ENCODE measurements at regions not wholly inside any gene's neighbourhood (a gene's known extent, or its start where the extent isn't known, plus 50 kb on each side); places are given as distances from the start of the nearest gene placed in this dataset.

DNA sequence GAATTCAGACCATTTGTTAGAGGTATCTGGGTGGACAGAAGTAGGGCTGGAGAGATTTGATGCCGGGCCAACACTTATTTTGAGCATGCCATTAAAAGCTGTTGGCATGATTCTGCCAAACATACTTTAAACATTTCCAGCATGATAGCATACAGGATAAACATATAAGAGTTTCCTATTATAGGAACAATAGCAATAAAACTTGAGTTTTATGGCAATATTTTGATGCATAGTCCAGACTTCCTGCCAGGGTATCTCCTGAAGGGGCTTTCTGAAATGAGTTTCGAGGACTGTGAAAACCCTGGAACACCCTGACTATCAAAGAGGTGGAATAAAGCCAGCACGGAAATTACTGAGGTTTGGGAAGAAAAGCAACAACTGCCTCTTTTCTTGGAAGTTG lies 1398.0 kb upstream of the NXPH2 start:
- Mint-ChIP-seq H3K4me3 (no peak overlapping the region), H3K36me3 (no peaks in the 10 kb centered on the region), H3K4me1 (no peaks in the 10 kb centered on the region), H3K27ac (no peak overlapping the region), H3K27me3 (no peaks in the 10 kb centered on the region), H3K9me3 (peaks cover 13% of the 10 kb centered on the region)
- no peak for ATAC-seq

DNA sequence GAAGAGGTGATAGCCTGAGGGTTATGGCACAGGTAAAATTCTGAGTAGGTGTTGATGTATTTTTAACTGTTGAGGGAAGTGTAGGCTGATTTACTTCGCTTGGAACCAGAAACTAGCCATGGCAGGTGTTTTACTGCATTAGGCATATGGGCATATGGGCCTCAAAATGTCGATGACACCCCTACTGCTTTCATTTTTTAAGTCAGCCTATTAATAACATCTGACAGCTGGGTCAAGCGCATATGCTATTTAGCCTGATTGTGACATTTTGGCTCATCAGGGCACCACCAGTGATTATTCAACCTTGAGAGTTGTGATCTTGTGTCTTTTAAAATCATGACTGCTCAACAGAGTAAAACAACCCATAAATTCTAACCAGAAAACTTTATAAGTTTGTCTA lies 1396.9 kb upstream of the NXPH2 start:
- Mint-ChIP-seq H3K4me3 (no peak overlapping the region), H3K4me1 (no peaks in the 10 kb centered on the region), H3K27ac (no peak overlapping the region), H3K9me3 (peaks cover 10% of the 10 kb centered on the region), H3K36me3 (no peaks in the 10 kb centered on the region), H3K27me3 (no peaks in the 10 kb centered on the region)
- ATAC-seq, result no peak

DNA sequence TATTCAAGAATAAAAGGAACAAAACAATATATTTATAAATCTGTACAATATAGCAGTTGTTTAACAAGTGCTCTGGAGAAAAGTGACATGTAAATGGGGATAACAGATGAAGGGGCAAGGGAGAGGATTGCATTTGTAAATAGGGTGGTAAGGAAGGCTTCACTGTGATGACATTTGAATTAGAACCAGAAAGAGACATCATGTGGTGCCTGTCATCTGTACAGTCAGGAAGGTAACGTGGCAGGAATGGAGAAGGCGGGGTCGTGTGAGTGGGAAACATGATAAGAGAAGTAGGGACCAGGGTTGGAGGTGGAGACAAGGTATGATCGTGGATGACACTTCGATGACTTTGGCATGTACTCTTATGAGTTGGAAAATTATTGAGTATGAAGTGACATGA lies 1393.6 kb upstream of the NXPH2 start:
- no peaks in the 10 kb centered on the region for H3K4me1 Mint-ChIP-seq
- no peak overlapping the region for H3K4me3 Mint-ChIP-seq
- peaks cover 13% of the 10 kb centered on the region for H3K9me3 Mint-ChIP-seq
- H3K27me3 Mint-ChIP-seq, result no peaks in the 10 kb centered on the region
- H3K27ac Mint-ChIP-seq, result no peak overlapping the region
- ATAC-seq, result no peak
- no peaks in the 10 kb centered on the region for H3K36me3 Mint-ChIP-seq

DNA sequence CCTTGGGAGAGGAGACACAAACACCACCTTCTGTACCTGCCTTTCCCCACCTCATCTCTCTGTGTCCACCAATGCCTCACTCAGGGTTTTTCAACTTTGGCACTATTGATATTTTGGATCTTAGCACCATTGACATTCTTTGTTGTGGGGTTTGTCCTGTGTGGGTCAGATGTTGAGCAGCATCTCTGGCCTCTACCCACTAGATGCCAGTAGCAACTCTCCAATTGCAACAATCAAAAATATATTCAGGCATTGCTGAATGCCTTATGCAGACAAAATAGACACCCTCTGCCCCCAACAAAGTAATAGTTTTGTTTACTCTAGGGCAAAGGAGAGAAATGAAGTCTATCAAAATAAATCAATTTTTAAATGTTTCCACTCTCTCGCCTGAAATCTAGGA lies 1384.3 kb upstream of the NXPH2 start:
- no peak for ATAC-seq
- no peak overlapping the region for H3K27ac Mint-ChIP-seq
- H3K27me3 Mint-ChIP-seq, result no peaks in the 10 kb centered on the region
- no peak overlapping the region for H3K4me3 Mint-ChIP-seq
- no peaks in the 10 kb centered on the region for H3K36me3 Mint-ChIP-seq
- no peaks in the 10 kb centered on the region for H3K4me1 Mint-ChIP-seq
- H3K9me3 Mint-ChIP-seq, result peaks cover 15% of the 10 kb centered on the region

DNA sequence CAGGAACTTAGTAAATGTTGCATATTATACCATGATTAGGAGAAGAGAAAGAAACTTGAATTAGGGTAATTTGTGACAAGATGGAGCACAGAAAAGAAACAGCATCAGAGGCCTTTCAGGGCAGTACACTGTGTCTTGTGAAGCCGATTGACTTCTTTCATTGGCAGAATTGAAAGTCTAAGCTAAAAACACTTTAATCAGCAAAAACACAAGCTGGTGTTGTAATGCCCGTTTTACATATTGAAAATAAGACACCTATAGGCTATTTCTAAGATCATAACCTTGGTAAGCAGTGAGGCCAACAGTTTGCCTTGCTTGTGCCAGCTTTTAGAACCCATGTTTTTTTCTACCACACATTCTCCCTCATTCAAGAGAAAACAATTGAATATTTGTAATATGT lies 1378.1 kb upstream of the NXPH2 start:
- Mint-ChIP-seq H3K4me1 (no peaks in the 10 kb centered on the region), H3K36me3 (no peaks in the 10 kb centered on the region), H3K27ac (no peak overlapping the region), H3K4me3 (no peak overlapping the region), H3K9me3 (peaks cover 9% of the 10 kb centered on the region), H3K27me3 (no peaks in the 10 kb centered on the region)
- no peak for ATAC-seq

DNA sequence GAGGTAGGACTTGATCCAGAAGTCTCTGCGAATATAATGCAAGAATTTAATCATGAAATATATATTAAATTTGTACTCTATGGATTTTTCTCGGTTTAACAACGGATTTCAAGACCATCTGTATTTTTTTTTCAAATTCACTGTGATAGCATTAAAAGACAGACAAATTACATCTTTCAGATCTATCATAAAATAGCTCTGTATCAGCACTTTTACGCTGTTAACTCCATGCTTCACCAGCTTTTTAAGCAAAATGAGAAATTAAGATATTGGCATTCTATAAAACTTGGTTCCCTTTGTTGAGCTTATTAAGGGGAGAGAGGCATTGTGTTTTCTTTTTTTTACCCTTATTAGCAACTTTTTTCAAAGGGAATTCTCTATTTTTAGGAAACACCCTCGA lies 1377.6 kb upstream of the NXPH2 start:
- ATAC-seq, result no peak
- Mint-ChIP-seq H3K4me3 (no peak overlapping the region), H3K4me1 (no peaks in the 10 kb centered on the region), H3K27me3 (no peaks in the 10 kb centered on the region), H3K36me3 (no peaks in the 10 kb centered on the region), H3K9me3 (peaks cover 12% of the 10 kb centered on the region), H3K27ac (no peak overlapping the region)

DNA sequence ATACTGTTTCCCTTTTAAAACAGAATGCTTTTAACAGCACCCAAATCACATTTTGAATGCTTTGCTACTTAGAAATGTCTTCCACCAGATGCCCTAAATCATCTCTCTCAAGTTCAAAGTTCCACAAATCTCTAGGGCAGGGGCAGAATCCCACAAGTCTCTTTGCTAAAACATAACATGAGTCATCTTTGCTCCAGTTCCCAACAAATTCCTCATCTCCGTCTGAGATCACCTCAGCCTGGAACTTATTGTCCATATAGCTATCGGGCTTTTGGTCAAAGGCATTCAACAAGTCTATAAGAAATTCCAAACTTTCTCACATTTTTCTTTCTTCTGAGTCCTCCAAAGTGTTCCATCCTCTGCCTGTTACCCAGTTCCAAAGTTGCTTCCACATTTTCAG lies 1374.5 kb upstream of the NXPH2 start:
- peaks cover 5% of the 10 kb centered on the region for H3K9me3 Mint-ChIP-seq
- H3K27ac Mint-ChIP-seq, result no peak overlapping the region
- H3K27me3 Mint-ChIP-seq, result no peaks in the 10 kb centered on the region
- no peak overlapping the region for H3K4me3 Mint-ChIP-seq
- no peaks in the 10 kb centered on the region for H3K4me1 Mint-ChIP-seq
- ATAC-seq, result no peak
- H3K36me3 Mint-ChIP-seq, result no peaks in the 10 kb centered on the region

DNA sequence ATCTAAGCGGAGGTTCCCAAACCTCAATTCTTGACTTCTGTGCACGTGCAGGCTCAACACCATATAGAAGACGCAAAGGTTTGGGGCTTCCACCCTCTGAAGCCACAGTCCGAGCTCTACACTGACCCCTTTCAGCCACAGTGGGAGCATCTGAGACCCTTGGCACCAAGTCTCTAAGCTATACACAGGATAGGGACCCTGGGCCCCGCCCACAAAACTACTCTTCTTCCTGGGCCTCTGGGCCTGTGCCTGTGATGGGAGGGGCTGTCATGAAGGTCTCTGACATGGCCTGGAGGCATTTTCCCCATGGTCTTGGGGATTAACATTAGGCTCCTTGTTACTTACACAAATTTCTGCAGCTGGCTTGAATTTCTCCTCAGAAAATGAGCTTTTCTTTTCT lies 1374.1 kb upstream of the NXPH2 start:
- H3K4me3 Mint-ChIP-seq, result no peak overlapping the region
- no peak for ATAC-seq
- no peaks in the 10 kb centered on the region for H3K27me3 Mint-ChIP-seq

DNA sequence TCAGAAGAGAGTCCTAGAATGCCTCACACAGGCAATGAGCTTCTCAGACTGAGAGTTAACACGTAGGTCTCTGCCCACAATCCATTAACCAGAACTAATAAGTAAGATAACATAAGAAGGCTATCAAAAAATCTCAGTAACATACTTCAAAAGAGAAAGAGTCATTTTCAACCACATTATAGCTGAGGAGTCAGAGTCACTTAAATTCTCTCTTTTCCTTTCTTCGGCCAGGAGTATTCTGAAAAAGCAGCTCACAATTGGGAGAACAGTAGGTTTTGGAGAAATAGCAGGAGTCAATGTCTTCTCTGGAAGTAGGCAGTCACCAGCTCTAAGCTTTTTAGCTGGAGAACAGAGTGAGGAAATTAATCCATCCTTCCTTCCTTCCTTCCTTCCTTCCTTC lies 1364.4 kb upstream of the NXPH2 start:
- ATAC-seq, result no peak
- no peak overlapping the region for H3K4me3 Mint-ChIP-seq
- no peaks in the 10 kb centered on the region for H3K27me3 Mint-ChIP-seq
- no peak overlapping the region for H3K27ac Mint-ChIP-seq
- H3K36me3 Mint-ChIP-seq, result no peaks in the 10 kb centered on the region
- peaks cover 7% of the 10 kb centered on the region for H3K9me3 Mint-ChIP-seq
- no peaks in the 10 kb centered on the region for H3K4me1 Mint-ChIP-seq

More for the DNA sequence above, 1374.1 kb upstream of the NXPH2 start:
- Mint-ChIP-seq H3K4me1 (no peaks in the 10 kb centered on the region), H3K9me3 (peaks cover 5% of the 10 kb centered on the region), H3K36me3 (no peaks in the 10 kb centered on the region), H3K27ac (no peak overlapping the region)

DNA sequence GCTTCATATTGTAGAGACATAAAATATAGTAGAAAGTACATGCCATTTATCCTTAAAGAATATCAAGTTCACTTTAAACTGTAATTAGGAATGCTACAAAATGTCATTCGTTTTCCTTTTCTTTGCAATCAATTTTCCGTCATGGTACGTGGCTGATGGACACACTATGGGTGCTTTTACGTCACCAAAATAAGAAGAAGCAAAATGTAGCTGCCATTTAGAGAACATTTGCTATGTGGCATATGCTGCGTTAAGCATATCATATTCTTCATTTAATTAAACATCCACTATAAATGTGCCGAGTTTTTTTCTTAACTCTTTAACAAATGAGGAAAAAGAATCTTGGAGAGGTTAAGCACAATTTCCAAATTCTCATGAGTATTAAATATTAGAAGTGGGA lies 1358.5 kb upstream of the NXPH2 start:
- ATAC-seq, result no peak
- H3K27me3 Mint-ChIP-seq, result no peaks in the 10 kb centered on the region
- no peak overlapping the region for H3K4me3 Mint-ChIP-seq
- peaks cover 7% of the 10 kb centered on the region for H3K9me3 Mint-ChIP-seq
- H3K36me3 Mint-ChIP-seq, result no peaks in the 10 kb centered on the region
- H3K4me1 Mint-ChIP-seq, result no peaks in the 10 kb centered on the region
- H3K27ac Mint-ChIP-seq, result no peak overlapping the region

DNA sequence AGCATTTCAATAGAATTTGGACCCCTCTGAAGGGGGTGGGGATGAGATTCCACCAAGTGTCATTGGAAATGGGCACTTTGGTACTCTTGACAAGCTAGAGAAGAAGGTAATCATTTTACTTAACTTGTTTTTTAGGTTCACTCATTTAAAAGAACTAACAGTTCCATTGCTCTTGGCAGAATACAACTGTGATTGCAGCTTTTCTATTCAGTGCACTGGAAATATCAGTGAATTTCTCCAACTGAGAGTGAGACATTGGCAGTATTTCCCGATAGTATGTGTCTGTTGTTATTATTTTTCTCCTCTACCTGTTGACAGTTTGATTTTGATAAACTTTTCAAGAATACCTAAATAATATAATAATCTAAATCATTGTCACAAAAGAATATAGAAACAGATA lies 1356.7 kb upstream of the NXPH2 start:
- Mint-ChIP-seq H3K27ac (no peak overlapping the region), H3K27me3 (no peaks in the 10 kb centered on the region), H3K4me1 (no peaks in the 10 kb centered on the region), H3K4me3 (no peak overlapping the region), H3K36me3 (no peaks in the 10 kb centered on the region), H3K9me3 (peaks cover 7% of the 10 kb centered on the region)
- no peak for ATAC-seq

DNA sequence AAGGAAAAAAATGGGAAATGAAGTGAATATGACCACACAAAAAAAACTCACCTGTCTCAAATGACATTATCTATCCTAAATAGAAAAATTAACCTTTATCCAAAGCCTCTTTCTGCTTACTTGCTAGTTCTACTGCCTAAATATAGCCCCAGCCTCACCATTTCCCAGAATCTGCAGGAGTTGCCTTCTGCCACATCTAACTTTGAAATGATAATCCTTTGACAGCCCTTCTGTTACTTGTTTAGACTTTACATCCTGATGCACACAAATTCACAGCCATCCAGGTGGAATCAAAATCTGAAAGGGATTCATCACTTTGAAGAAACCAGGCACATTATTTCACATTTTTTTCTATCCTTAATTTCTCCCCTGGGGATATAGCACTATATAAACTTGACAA lies 1356.2 kb upstream of the NXPH2 start:
- H3K36me3 Mint-ChIP-seq, result no peaks in the 10 kb centered on the region
- no peaks in the 10 kb centered on the region for H3K27me3 Mint-ChIP-seq
- H3K27ac Mint-ChIP-seq, result no peak overlapping the region
- no peaks in the 10 kb centered on the region for H3K4me1 Mint-ChIP-seq
- peaks cover 7% of the 10 kb centered on the region for H3K9me3 Mint-ChIP-seq
- H3K4me3 Mint-ChIP-seq, result no peak overlapping the region
- no peak for ATAC-seq

DNA sequence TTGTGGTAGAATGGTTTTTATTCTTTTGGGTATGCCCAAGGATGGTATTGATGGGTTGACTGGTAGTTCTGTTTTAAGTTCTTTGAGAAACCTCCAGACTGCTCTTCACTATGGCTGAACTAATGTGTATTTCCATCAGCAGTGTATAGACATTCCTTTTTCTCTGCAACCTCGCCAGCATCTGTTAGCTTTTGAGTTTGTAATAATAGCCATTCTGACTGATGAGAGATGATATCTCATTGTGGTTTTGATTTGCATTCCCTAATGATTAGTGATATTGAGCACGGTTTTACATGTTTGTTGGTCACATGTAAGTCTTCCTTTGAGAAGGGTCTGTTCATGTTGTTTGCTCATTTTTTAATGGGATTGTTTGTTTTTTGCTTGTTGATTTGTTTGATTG lies 1348.7 kb upstream of the NXPH2 start:
- H3K4me3 Mint-ChIP-seq, result no peak overlapping the region
- H3K4me1 Mint-ChIP-seq, result no peaks in the 10 kb centered on the region
- peaks cover 5% of the 10 kb centered on the region for H3K9me3 Mint-ChIP-seq
- no peak for ATAC-seq
- H3K27ac Mint-ChIP-seq, result no peak overlapping the region
- H3K27me3 Mint-ChIP-seq, result no peaks in the 10 kb centered on the region
- no peaks in the 10 kb centered on the region for H3K36me3 Mint-ChIP-seq

DNA sequence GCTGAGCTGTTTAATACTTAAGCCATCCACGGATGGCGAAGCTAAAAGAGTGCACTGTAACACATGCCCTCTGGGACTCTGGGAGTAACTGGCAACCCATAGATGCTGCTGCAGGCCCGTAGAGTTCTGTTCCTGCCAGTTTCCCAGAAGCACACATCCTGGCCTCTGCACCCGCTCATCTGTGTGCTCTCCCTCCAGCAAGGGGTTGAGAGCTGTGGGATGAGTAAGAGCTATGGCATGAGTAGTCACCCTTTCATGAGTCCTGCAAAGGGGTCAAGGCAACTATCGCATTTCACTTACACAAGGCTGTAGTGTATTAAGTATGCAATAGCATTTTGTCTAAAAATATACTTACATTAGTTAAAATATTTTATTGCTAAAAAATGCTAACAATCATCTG lies 1341.8 kb upstream of the NXPH2 start:
- H3K27me3 Mint-ChIP-seq, result no peaks in the 10 kb centered on the region
- no peaks in the 10 kb centered on the region for H3K36me3 Mint-ChIP-seq
- H3K9me3 Mint-ChIP-seq, result peaks cover 8% of the 10 kb centered on the region
- no peaks in the 10 kb centered on the region for H3K4me1 Mint-ChIP-seq
- no peak overlapping the region for H3K4me3 Mint-ChIP-seq
- ATAC-seq, result no peak
- H3K27ac Mint-ChIP-seq, result no peak overlapping the region

DNA sequence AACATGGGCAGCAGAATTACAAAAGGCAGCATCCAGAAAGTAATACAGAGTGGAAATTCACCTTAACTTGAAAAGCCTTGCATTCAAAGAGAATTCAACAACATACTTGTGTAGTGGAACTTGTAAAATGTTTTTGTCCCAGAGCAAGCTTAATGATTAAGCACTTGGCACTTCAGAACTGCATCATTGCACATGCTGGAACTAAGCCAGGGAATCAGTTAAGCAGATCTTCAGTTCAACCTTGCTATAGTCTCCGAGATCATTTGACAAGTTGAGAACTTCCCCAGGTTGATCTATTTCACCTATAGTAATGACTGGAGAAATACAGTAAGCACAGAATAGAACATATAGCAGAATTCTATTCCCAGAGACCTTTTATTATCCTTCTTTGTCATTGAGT lies 1337.2 kb upstream of the NXPH2 start:
- Mint-ChIP-seq H3K4me1 (no peaks in the 10 kb centered on the region), H3K9me3 (peaks cover 3% of the 10 kb centered on the region), H3K4me3 (no peak overlapping the region), H3K27ac (no peak overlapping the region), H3K36me3 (no peaks in the 10 kb centered on the region), H3K27me3 (no peaks in the 10 kb centered on the region)
- no peak for ATAC-seq

DNA sequence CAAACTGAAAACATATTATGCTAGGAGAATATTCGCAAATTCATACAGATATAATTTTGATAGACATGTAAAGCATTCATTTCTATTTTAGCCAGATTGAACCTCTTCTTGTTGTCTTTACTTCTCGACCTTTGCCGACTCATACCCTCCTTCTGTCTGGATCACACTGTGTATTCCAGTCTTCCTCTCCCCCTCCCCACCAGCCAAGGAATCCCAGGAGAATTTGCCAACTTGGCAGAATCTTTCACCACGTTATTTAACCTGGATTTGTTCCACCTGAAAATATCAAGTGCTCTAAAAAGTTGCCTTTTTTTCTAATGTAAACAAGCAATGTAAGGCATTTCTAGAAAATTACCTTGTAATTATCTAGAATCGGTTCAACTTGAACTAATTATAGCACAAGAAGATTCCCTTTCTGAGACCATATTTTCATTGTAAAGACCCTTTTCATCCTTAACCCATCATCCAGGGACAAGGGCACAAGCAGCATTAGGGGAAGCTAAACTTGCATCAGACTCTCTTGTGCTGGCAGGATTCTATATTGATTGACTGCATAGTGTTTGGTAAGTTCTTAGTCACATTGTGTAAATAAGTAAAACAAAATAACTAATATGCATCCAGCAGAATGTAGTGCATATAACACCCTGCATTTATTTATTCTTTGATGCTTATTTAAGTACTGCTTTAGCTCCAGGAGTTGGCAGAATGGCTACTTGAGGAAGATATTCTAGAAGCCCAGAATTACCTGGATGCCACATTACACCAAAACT lies 1328.7 kb upstream of the NXPH2 start:
- peaks cover 9% of the 10 kb centered on the region for H3K9me3 Mint-ChIP-seq
- no peaks in the 10 kb centered on the region for H3K4me1 Mint-ChIP-seq
- no peak overlapping the region for H3K27ac Mint-ChIP-seq
- no peak for ATAC-seq
- H3K36me3 Mint-ChIP-seq, result no peaks in the 10 kb centered on the region
- H3K27me3 Mint-ChIP-seq, result no peaks in the 10 kb centered on the region
- no peak overlapping the region for H3K4me3 Mint-ChIP-seq

DNA sequence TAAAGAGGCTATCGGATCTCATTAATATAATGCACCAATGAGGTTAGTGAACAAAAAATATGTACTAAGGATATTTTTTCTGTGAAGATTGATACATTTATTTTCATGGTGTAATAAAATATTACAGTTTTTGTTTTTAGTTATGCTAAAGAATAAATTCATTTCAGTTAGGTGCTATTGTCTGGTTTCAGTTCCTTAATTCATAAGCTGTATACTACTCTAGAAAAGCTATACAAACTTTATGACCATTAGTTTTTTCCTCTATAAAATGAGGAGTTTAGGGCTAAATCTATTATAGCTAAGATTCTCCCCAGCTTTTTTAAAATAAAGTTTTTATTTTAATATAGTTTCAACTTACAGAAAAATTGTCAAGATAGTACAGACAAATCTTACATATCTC lies 1311.7 kb upstream of the NXPH2 start:
- Mint-ChIP-seq H3K27ac (no peak overlapping the region), H3K4me1 (no peaks in the 10 kb centered on the region), H3K9me3 (no peaks in the 10 kb centered on the region), H3K4me3 (no peak overlapping the region), H3K27me3 (no peaks in the 10 kb centered on the region), H3K36me3 (no peaks in the 10 kb centered on the region)
- no peak for ATAC-seq
